PC-3 (cell line): ENCODE measurements at regions not wholly inside any gene's neighbourhood (a gene's known extent, or its start where the extent isn't known, plus 50 kb on each side); places are given as distances from the start of the nearest gene placed in this dataset.
"Not testable (repeated sequence)": the region's sequence is repeated elsewhere in the genome, so short reads cannot be mapped to it uniquely, and the experiment has no call there.

Experiments used
- CTCF ChIP-seq: fragments of 300-600 bp; sonication (generic); conservative IDR thresholded peaks from 2 replicates; pipeline ENCODE4 v1.5.1; 2017; ENCODE audit warnings: antibody characterized with exemption, low read depth, mild to moderate bottlenecking, low read length
- EZH2 ChIP-seq: fragments of 300-600 bp; sonication (generic); IDR thresholded peaks from one replicate; pipeline ENCODE4 v1.6.1; 2017; ENCODE audit warnings: antibody characterized with exemption, mild to moderate bottlenecking, low read length; ENCODE audit not compliant: unreplicated experiment

- TF ChIP-seq CTCF, EZH2: not testable (repeated sequence)
Measured at GRCh38 chr14:19061689-19062450, 94.6 kb downstream of the POTEM start.
